A673 (cell line): ENCODE measurements at regions not wholly inside any gene's neighbourhood (a gene's known extent, or its start where the extent isn't known, plus 50 kb on each side); places are given as distances from the start of the nearest gene placed in this dataset.

ENCODE experiments used
- EZH2 ChIP-seq: fragments of 200-600 bp; sonication (generic); IDR thresholded peaks from 2 replicates; pipeline ENCODE4 v1.6.1; 2017; ENCODE audit warnings: borderline replicate concordance, low read depth, mild to moderate bottlenecking, mixed read lengths, antibody characterized with exemption, low read length; ENCODE audit not compliant: poor library complexity, severe bottlenecking
- TF ChIP-seq, protein P1 (sequence below): fragments of 300-800, 200-600 bp; sonication (generic); conservative IDR thresholded peaks from 2 replicates; pipeline ENCODE4 v1.5.1; 2017; ENCODE audit warnings: low read depth, mild to moderate bottlenecking, antibody characterized with exemption, low read length, moderate library complexity, mixed read lengths

DNA sequence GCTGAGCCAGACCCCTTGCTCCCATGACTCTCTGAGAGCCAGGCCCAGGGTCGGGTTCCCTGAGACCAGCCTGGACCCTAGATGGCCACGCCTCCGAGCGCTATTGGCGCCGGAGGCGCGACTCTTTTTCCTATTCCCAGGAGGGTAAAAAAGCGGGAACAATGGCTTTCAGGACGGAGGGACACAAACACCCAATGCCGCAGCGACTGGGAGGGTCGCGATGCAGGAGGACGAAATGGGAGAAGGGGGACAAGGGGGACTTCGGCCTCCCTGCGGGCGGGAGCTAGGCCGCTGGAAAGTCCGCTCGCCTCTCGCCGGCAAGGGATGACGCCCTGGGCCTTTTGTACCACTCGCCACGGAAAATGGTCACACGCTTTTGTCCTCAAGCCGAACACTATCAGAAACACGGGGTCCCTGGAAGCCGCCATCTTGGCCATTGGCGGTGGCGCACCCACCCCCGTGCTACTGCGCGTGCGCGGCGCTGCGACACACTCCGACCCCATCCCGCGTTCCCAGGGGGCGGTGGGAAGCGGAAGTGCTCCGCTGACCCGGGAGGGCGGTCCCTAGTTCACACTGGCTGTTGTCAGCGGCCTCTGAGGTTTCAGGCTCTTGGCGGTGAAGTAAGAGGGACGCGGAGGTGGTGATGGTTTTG lies 98.4 kb downstream of the ZNF674 start:
- TF ChIP-seq, protein P1, sequence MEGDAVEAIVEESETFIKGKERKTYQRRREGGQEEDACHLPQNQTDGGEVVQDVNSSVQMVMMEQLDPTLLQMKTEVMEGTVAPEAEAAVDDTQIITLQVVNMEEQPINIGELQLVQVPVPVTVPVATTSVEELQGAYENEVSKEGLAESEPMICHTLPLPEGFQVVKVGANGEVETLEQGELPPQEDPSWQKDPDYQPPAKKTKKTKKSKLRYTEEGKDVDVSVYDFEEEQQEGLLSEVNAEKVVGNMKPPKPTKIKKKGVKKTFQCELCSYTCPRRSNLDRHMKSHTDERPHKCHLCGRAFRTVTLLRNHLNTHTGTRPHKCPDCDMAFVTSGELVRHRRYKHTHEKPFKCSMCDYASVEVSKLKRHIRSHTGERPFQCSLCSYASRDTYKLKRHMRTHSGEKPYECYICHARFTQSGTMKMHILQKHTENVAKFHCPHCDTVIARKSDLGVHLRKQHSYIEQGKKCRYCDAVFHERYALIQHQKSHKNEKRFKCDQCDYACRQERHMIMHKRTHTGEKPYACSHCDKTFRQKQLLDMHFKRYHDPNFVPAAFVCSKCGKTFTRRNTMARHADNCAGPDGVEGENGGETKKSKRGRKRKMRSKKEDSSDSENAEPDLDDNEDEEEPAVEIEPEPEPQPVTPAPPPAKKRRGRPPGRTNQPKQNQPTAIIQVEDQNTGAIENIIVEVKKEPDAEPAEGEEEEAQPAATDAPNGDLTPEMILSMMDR = no peak
- TF ChIP-seq EZH2 = no peak
